ENCODE measurements at regions not wholly inside any gene's neighbourhood (a gene's known extent, or its start where the extent isn't known, plus 50 kb on each side); places are given as distances from the start of the nearest gene placed in this dataset.
"Not testable (repeated sequence)": the region's sequence is repeated elsewhere in the genome, so short reads cannot be mapped to it uniquely, and the experiment has no call there.

GRCh38 chr7:66489741-66490140 is 138.9 kb upstream of the KCTD7 start:
- not testable (repeated sequence) for TF ChIP-seq CTCF, POLR2A, POLR2AphosphoS5 (IDR thresholded peaks at IDR 0.05)
